Endothelial cell of umbilical vein (primary cell): ENCODE measurements at regions not wholly inside any gene's neighbourhood (a gene's known extent, or its start where the extent isn't known, plus 50 kb on each side); places are given as distances from the start of the nearest gene placed in this dataset.

Source experiments
- CTCF ChIP-seq, 2 donors: IDR thresholded peaks; 1 replicate in 1 of 2; 2 replicates in 1 of 2; pipeline ENCODE4 v1.5.1; 2011; ENCODE audit warnings: low read length in 2 of 2, mild to moderate bottlenecking in 2 of 2, moderate library complexity in 2 of 2, control low read depth in 1 of 2, inconsistent platforms in 1 of 2, low read depth in 1 of 2; ENCODE audit not compliant: insufficient read depth in 1 of 2; ENCODE audit errors: extremely low read depth in 1 of 2
- POLR2AphosphoS5 ChIP-seq: IDR thresholded peaks from 2 replicates; pipeline ENCODE4 v1.6.1; 2012; ENCODE audit warnings: low read depth, mild to moderate bottlenecking, control low read depth, low read length, moderate library complexity; ENCODE audit not compliant: insufficient read depth
- TF ChIP-seq, protein P1 (sequence below): IDR thresholded peaks from 2 replicates; pipeline ENCODE4 v1.6.1; 2011; ENCODE audit not compliant: insufficient read depth, insufficient read length

DNA sequence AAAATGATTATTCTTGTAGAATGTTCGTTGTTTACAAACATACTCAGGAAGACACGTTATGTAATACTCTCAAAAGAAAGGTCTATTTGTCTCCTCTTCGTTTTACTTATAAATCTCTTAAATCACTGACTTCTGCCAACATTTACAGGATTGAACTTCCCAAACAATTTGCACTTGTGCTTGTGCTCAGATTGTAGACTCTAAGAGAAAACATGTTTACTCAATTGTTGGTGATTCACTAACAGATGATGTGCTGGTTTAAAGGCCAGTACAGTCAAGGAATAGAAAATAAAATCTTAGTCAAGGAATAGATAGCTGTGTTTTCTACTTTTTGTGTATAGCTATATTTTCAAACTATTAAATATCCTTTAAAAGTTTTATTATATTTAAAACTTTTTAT lies 172.8 kb downstream of the GJA1 start:
- TF ChIP-seq POLR2AphosphoS5 (no peak), CTCF (IDR thresholded peaks at IDR 0.05; ENCODE audit: extremely low read depth in 1 of 2, insufficient read depth in 1 of 2, low read depth in 1 of 2, low read length in 2 of 2) (no peak)
- TF ChIP-seq, protein P1, sequence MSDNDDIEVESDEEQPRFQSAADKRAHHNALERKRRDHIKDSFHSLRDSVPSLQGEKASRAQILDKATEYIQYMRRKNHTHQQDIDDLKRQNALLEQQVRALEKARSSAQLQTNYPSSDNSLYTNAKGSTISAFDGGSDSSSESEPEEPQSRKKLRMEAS, result no peak
